ENCODE measurements at regions not wholly inside any gene's neighbourhood (a gene's known extent, or its start where the extent isn't known, plus 50 kb on each side); places are given as distances from the start of the nearest gene placed in this dataset.
"Not testable (repeated sequence)": the region's sequence is repeated elsewhere in the genome, so short reads cannot be mapped to it uniquely, and the experiment has no call there.

- H3K4me1 ChIP-seq = no peaks in the 10 kb centered on the region
- no peak overlapping the region for H3K4me2 ChIP-seq (ENCODE audit: low read length)
- no peak for TF ChIP-seq CTCF (IDR thresholded peaks at IDR 0.05)
- no peaks in the 10 kb centered on the region for H3K27me3 ChIP-seq (ENCODE audit: control insufficient read depth, insufficient read depth, low read length)
- no peaks in the 10 kb centered on the region for H3K79me2 ChIP-seq
- no peak overlapping the region for H3K27ac ChIP-seq
- H3K36me3 ChIP-seq (ENCODE audit: control insufficient read depth, insufficient read depth, low read length) = no peaks in the 10 kb centered on the region
- H3K4me3 ChIP-seq (ENCODE audit: low read depth, low read length) = no peak overlapping the region
- no peak overlapping the region for H2AFZ ChIP-seq
- no peaks in the 10 kb centered on the region for H3K9me3 ChIP-seq (ENCODE audit: control insufficient read depth, low read length)
- no peak overlapping the region for H3K9ac ChIP-seq
These were observed 57.6 kb upstream of the LOC128125822 start for GRCh38 chr6:63514488-63515173.

- not testable (repeated sequence) for H3K9ac ChIP-seq; H3K4me3 ChIP-seq (ENCODE audit: low read depth, low read length); H3K9me3 ChIP-seq (ENCODE audit: control insufficient read depth, low read length); H2AFZ ChIP-seq; H3K27me3 ChIP-seq (ENCODE audit: control insufficient read depth, insufficient read depth, low read length); H3K27ac ChIP-seq; H3K36me3 ChIP-seq (ENCODE audit: control insufficient read depth, insufficient read depth, low read length); H3K4me2 ChIP-seq (ENCODE audit: low read length); H3K4me1 ChIP-seq; H3K79me2 ChIP-seq
These were observed 57.1 kb upstream of the LOC128125822 start for GRCh38 chr6:63515227-63515626.

- no peak overlapping the region for H2AFZ ChIP-seq
- no peak overlapping the region for H3K4me3 ChIP-seq (ENCODE audit: low read depth, low read length)
- TF ChIP-seq CTCF (IDR thresholded peaks at IDR 0.05) = no peak
- no peaks in the 10 kb centered on the region for H3K4me1 ChIP-seq
- H3K9me3 ChIP-seq (ENCODE audit: control insufficient read depth, low read length) = no peaks in the 10 kb centered on the region
- no peaks in the 10 kb centered on the region for H3K27me3 ChIP-seq (ENCODE audit: control insufficient read depth, insufficient read depth, low read length)
- no peak overlapping the region for H3K4me2 ChIP-seq (ENCODE audit: low read length)
- H3K27ac ChIP-seq = no peak overlapping the region
- no peaks in the 10 kb centered on the region for H3K79me2 ChIP-seq
- H3K9ac ChIP-seq = no peak overlapping the region
- H3K36me3 ChIP-seq (ENCODE audit: control insufficient read depth, insufficient read depth, low read length) = no peaks in the 10 kb centered on the region
These were observed 55.9 kb upstream of the LOC128125822 start for GRCh38 chr6:63516186-63516944.

GRCh38 chr6:63517221-63517620 is 55.1 kb upstream of the LOC128125822 start:
- no peak overlapping the region for H3K27ac ChIP-seq
- H3K27me3 ChIP-seq (ENCODE audit: control insufficient read depth, insufficient read depth, low read length) = no peaks in the 10 kb centered on the region
- no peaks in the 10 kb centered on the region for H3K4me1 ChIP-seq
- TF ChIP-seq CTCF (IDR thresholded peaks at IDR 0.05) = no peak
- no peak overlapping the region for H3K4me2 ChIP-seq (ENCODE audit: low read length)
- no peaks in the 10 kb centered on the region for H3K9me3 ChIP-seq (ENCODE audit: control insufficient read depth, low read length)
- H3K36me3 ChIP-seq (ENCODE audit: control insufficient read depth, insufficient read depth, low read length) = no peaks in the 10 kb centered on the region
- H3K79me2 ChIP-seq = no peaks in the 10 kb centered on the region
- no peak overlapping the region for H3K4me3 ChIP-seq (ENCODE audit: low read depth, low read length)
- no peak overlapping the region for H3K9ac ChIP-seq
- no peak overlapping the region for H2AFZ ChIP-seq

- Histone ChIP-seq H3K79me2 (no peaks in the 10 kb centered on the region), H3K4me1 (no peaks in the 10 kb centered on the region), H3K36me3 (ENCODE audit: control insufficient read depth, insufficient read depth, low read length) (no peaks in the 10 kb centered on the region), H3K9ac (no peak overlapping the region), H3K4me3 (ENCODE audit: low read depth, low read length) (no peak overlapping the region), H2AFZ (no peak overlapping the region), H3K4me2 (ENCODE audit: low read length) (no peak overlapping the region), H3K27me3 (ENCODE audit: control insufficient read depth, insufficient read depth, low read length) (no peaks in the 10 kb centered on the region), H3K9me3 (ENCODE audit: control insufficient read depth, low read length) (no peaks in the 10 kb centered on the region), H3K27ac (no peak overlapping the region)
- no peak for TF ChIP-seq CTCF (IDR thresholded peaks at IDR 0.05)
These were observed 50.6 kb upstream of the LOC128125822 start for GRCh38 chr6:63521475-63522210.

Measured in parathyroid adenoma (tissue), 2 donors.